ENCODE measurements at regions not wholly inside any gene's neighbourhood (a gene's known extent, or its start where the extent isn't known, plus 50 kb on each side); places are given as distances from the start of the nearest gene placed in this dataset.

- Histone ChIP-seq H3K4me1 (ENCODE audit: control insufficient read depth, insufficient read depth, low read length) (no peaks in the 10 kb centered on the region), H3K9me3 (ENCODE audit: control insufficient read depth, insufficient read depth, low read length) (no peaks in the 10 kb centered on the region), H3K4me3 (ENCODE audit: low read depth, low read length) (no peak overlapping the region), H3K27me3 (ENCODE audit: control insufficient read depth, insufficient read depth, low read length) (no peaks in the 10 kb centered on the region), H3K27ac (ENCODE audit: low read depth, low read length) (no peak overlapping the region), H3K36me3 (ENCODE audit: control insufficient read depth, insufficient read depth, low read length) (no peaks in the 10 kb centered on the region)
- no peak for DNase-seq (ENCODE audit: low read depth in 4 of 6, low spot score in 6 of 6)
- 66% methylated on average over 4 of the region's 7 CpGs for WGBS (ENCODE audit: insufficient coverage)
Measured at GRCh38 chr14:81811705-81812269, 278.1 kb upstream of the SEL1L start.

GRCh38 chr14:81818271-81818670, 284.6 kb upstream of the SEL1L start:
- no peak for DNase-seq (ENCODE audit: low read depth in 4 of 6, low spot score in 6 of 6)
- H3K9me3 ChIP-seq (ENCODE audit: control insufficient read depth, insufficient read depth, low read length) = peaks cover 2% of the 10 kb centered on the region
- no peaks in the 10 kb centered on the region for H3K27me3 ChIP-seq (ENCODE audit: control insufficient read depth, insufficient read depth, low read length)
- no peak overlapping the region for H3K27ac ChIP-seq (ENCODE audit: low read depth, low read length)
- H3K4me3 ChIP-seq (ENCODE audit: low read depth, low read length) = no peak overlapping the region
- WGBS (ENCODE audit: insufficient coverage) = 20% methylated on average over 1 of the region's 1 CpG
- no peaks in the 10 kb centered on the region for H3K36me3 ChIP-seq (ENCODE audit: control insufficient read depth, insufficient read depth, low read length)
- H3K4me1 ChIP-seq (ENCODE audit: control insufficient read depth, insufficient read depth, low read length) = no peaks in the 10 kb centered on the region

- Histone ChIP-seq H3K4me3 (ENCODE audit: low read depth, low read length) (no peak overlapping the region), H3K4me1 (ENCODE audit: control insufficient read depth, insufficient read depth, low read length) (no peaks in the 10 kb centered on the region), H3K27me3 (ENCODE audit: control insufficient read depth, insufficient read depth, low read length) (no peaks in the 10 kb centered on the region), H3K27ac (ENCODE audit: low read depth, low read length) (no peak overlapping the region), H3K36me3 (ENCODE audit: control insufficient read depth, insufficient read depth, low read length) (no peaks in the 10 kb centered on the region), H3K9me3 (ENCODE audit: control insufficient read depth, insufficient read depth, low read length) (peaks cover 2% of the 10 kb centered on the region)
- 63% methylated on average over 3 of the region's 5 CpGs for WGBS (ENCODE audit: insufficient coverage)
- DNase-seq (ENCODE audit: low read depth in 4 of 6, low spot score in 6 of 6) = no peak
Measured at GRCh38 chr14:81819344-81819743, 285.7 kb upstream of the SEL1L start.

GRCh38 chr14:81819910-81820309, 286.3 kb upstream of the SEL1L start:
- no peaks in the 10 kb centered on the region for H3K36me3 ChIP-seq (ENCODE audit: control insufficient read depth, insufficient read depth, low read length)
- WGBS (ENCODE audit: insufficient coverage) = no CpG with 5 or more reads among the region's 1 CpG
- H3K9me3 ChIP-seq (ENCODE audit: control insufficient read depth, insufficient read depth, low read length) = peaks cover 2% of the 10 kb centered on the region
- H3K27me3 ChIP-seq (ENCODE audit: control insufficient read depth, insufficient read depth, low read length) = no peaks in the 10 kb centered on the region
- H3K4me1 ChIP-seq (ENCODE audit: control insufficient read depth, insufficient read depth, low read length) = no peaks in the 10 kb centered on the region
- H3K27ac ChIP-seq (ENCODE audit: low read depth, low read length) = no peak overlapping the region
- no peak overlapping the region for H3K4me3 ChIP-seq (ENCODE audit: low read depth, low read length)
- no peak for DNase-seq (ENCODE audit: low read depth in 4 of 6, low spot score in 6 of 6)

GRCh38 chr14:81826081-81826480, 292.4 kb upstream of the SEL1L start:
- Histone ChIP-seq H3K27me3 (ENCODE audit: control insufficient read depth, insufficient read depth, low read length) (no peaks in the 10 kb centered on the region), H3K36me3 (ENCODE audit: control insufficient read depth, insufficient read depth, low read length) (no peaks in the 10 kb centered on the region), H3K4me3 (ENCODE audit: low read depth, low read length) (no peak overlapping the region), H3K27ac (ENCODE audit: low read depth, low read length) (no peak overlapping the region), H3K4me1 (ENCODE audit: control insufficient read depth, insufficient read depth, low read length) (no peaks in the 10 kb centered on the region), H3K9me3 (ENCODE audit: control insufficient read depth, insufficient read depth, low read length) (peaks cover 2% of the 10 kb centered on the region)
- peak in 2 of 6 donors; percentile 28 to 57 for DNase-seq (ENCODE audit: low read depth in 4 of 6, low spot score in 6 of 6)
- no CpG with 5 or more reads among the region's 1 CpG for WGBS (ENCODE audit: insufficient coverage)

GRCh38 chr14:81829447-81829846, 295.8 kb upstream of the SEL1L start:
- H3K36me3 ChIP-seq (ENCODE audit: control insufficient read depth, insufficient read depth, low read length) = no peaks in the 10 kb centered on the region
- no peak overlapping the region for H3K27ac ChIP-seq (ENCODE audit: low read depth, low read length)
- H3K4me1 ChIP-seq (ENCODE audit: control insufficient read depth, insufficient read depth, low read length) = no peaks in the 10 kb centered on the region
- WGBS (ENCODE audit: insufficient coverage) = 98% methylated on average over 24 of the region's 24 CpGs
- H3K27me3 ChIP-seq (ENCODE audit: control insufficient read depth, insufficient read depth, low read length) = no peaks in the 10 kb centered on the region
- DNase-seq (ENCODE audit: low read depth in 4 of 6, low spot score in 6 of 6) = no peak
- no peaks in the 10 kb centered on the region for H3K9me3 ChIP-seq (ENCODE audit: control insufficient read depth, insufficient read depth, low read length)
- H3K4me3 ChIP-seq (ENCODE audit: low read depth, low read length) = no peak overlapping the region

- no peaks in the 10 kb centered on the region for H3K36me3 ChIP-seq (ENCODE audit: control insufficient read depth, insufficient read depth, low read length)
- H3K9me3 ChIP-seq (ENCODE audit: control insufficient read depth, insufficient read depth, low read length) = no peaks in the 10 kb centered on the region
- DNase-seq (ENCODE audit: low read depth in 4 of 6, low spot score in 6 of 6) = peak in 1 of 6 donors; percentile 45
- WGBS (ENCODE audit: insufficient coverage) = 25% methylated on average over 2 of the region's 4 CpGs
- no peaks in the 10 kb centered on the region for H3K4me1 ChIP-seq (ENCODE audit: control insufficient read depth, insufficient read depth, low read length)
- H3K27ac ChIP-seq (ENCODE audit: low read depth, low read length) = no peak overlapping the region
- no peaks in the 10 kb centered on the region for H3K27me3 ChIP-seq (ENCODE audit: control insufficient read depth, insufficient read depth, low read length)
- H3K4me3 ChIP-seq (ENCODE audit: low read depth, low read length) = no peak overlapping the region
Measured at GRCh38 chr14:81831128-81831820, 297.6 kb upstream of the SEL1L start.

GRCh38 chr14:81834308-81834707, 300.7 kb upstream of the SEL1L start:
- H3K27ac ChIP-seq (ENCODE audit: low read depth, low read length) = no peak overlapping the region
- H3K4me1 ChIP-seq (ENCODE audit: control insufficient read depth, insufficient read depth, low read length) = no peaks in the 10 kb centered on the region
- H3K27me3 ChIP-seq (ENCODE audit: control insufficient read depth, insufficient read depth, low read length) = no peaks in the 10 kb centered on the region
- H3K4me3 ChIP-seq (ENCODE audit: low read depth, low read length) = no peak overlapping the region
- no peak for DNase-seq (ENCODE audit: low read depth in 4 of 6, low spot score in 6 of 6)
- no peaks in the 10 kb centered on the region for H3K9me3 ChIP-seq (ENCODE audit: control insufficient read depth, insufficient read depth, low read length)
- H3K36me3 ChIP-seq (ENCODE audit: control insufficient read depth, insufficient read depth, low read length) = no peaks in the 10 kb centered on the region
- WGBS (ENCODE audit: insufficient coverage) = no CpG with 5 or more reads among the region's 1 CpG

GRCh38 chr14:81837304-81837703, 303.7 kb upstream of the SEL1L start:
- H3K36me3 ChIP-seq (ENCODE audit: control insufficient read depth, insufficient read depth, low read length) = no peaks in the 10 kb centered on the region
- H3K9me3 ChIP-seq (ENCODE audit: control insufficient read depth, insufficient read depth, low read length) = no peaks in the 10 kb centered on the region
- no peaks in the 10 kb centered on the region for H3K4me1 ChIP-seq (ENCODE audit: control insufficient read depth, insufficient read depth, low read length)
- H3K4me3 ChIP-seq (ENCODE audit: low read depth, low read length) = no peak overlapping the region
- DNase-seq (ENCODE audit: low read depth in 4 of 6, low spot score in 6 of 6) = no peak
- no peak overlapping the region for H3K27ac ChIP-seq (ENCODE audit: low read depth, low read length)
- H3K27me3 ChIP-seq (ENCODE audit: control insufficient read depth, insufficient read depth, low read length) = no peaks in the 10 kb centered on the region
- 75% methylated on average over 1 of the region's 4 CpGs for WGBS (ENCODE audit: insufficient coverage)

- Histone ChIP-seq H3K36me3 (ENCODE audit: control insufficient read depth, insufficient read depth, low read length) (no peaks in the 10 kb centered on the region), H3K27ac (ENCODE audit: low read depth, low read length) (no peak overlapping the region), H3K27me3 (ENCODE audit: control insufficient read depth, insufficient read depth, low read length) (no peaks in the 10 kb centered on the region), H3K4me1 (ENCODE audit: control insufficient read depth, insufficient read depth, low read length) (no peaks in the 10 kb centered on the region), H3K9me3 (ENCODE audit: control insufficient read depth, insufficient read depth, low read length) (no peaks in the 10 kb centered on the region), H3K4me3 (ENCODE audit: low read depth, low read length) (no peak overlapping the region)
- WGBS (ENCODE audit: insufficient coverage) = 36% methylated on average over 1 of the region's 2 CpGs
- no peak for DNase-seq (ENCODE audit: low read depth in 4 of 6, low spot score in 6 of 6)
Measured at GRCh38 chr14:81839056-81839455, 305.4 kb upstream of the SEL1L start.
